ENCODE measurements at regions not wholly inside any gene's neighbourhood (a gene's known extent, or its start where the extent isn't known, plus 50 kb on each side); places are given as distances from the start of the nearest gene placed in this dataset.

GRCh38 chr3:180119567-180119966, 82.8 kb upstream of the PEX5L start:
- Mint-ChIP-seq H3K4me3 (no peak overlapping the region), H3K36me3 (no peaks in the 10 kb centered on the region), H3K9me3 (peaks cover 0 to 17% (median 2%) of the 10 kb centered on the region in 5 donors), H3K4me1 (no peaks in the 10 kb centered on the region), H3K27me3 (no peaks in the 10 kb centered on the region), H3K27ac (no peak overlapping the region)
- no peak for DNase-seq
- H3K36me3 ChIP-seq (ENCODE audit: insufficient read depth, low read length) = no peaks in the 10 kb centered on the region
- H3K27ac ChIP-seq (ENCODE audit: low read depth, low read length) = no peak overlapping the region
- no peaks in the 10 kb centered on the region for H3K9me3 ChIP-seq (ENCODE audit: low read length)
- CTCF ChIA-PET = no interaction called here
- POLR2A ChIA-PET = no interaction called here
- no peaks in the 10 kb centered on the region for H3K4me1 ChIP-seq (ENCODE audit: insufficient read depth, low read length)
- no peak overlapping the region for H3K4me3 ChIP-seq (ENCODE audit: low read length)
- H3K27me3 ChIP-seq (ENCODE audit: insufficient read depth, low read length, poor library complexity, severe bottlenecking) = no peaks in the 10 kb centered on the region

GRCh38 chr3:180123928-180124327, 87.2 kb upstream of the PEX5L start:
- no peaks in the 10 kb centered on the region for H3K27me3 Mint-ChIP-seq
- peaks cover 2 to 24% (median 5%) of the 10 kb centered on the region in 5 donors for H3K9me3 Mint-ChIP-seq
- no peak for DNase-seq
- Histone ChIP-seq H3K36me3 (ENCODE audit: insufficient read depth, low read length) (no peaks in the 10 kb centered on the region), H3K27ac (ENCODE audit: low read depth, low read length) (no peak overlapping the region), H3K4me3 (ENCODE audit: low read length) (no peak overlapping the region), H3K9me3 (ENCODE audit: low read length) (no peaks in the 10 kb centered on the region), H3K27me3 (ENCODE audit: insufficient read depth, low read length, poor library complexity, severe bottlenecking) (no peaks in the 10 kb centered on the region), H3K4me1 (ENCODE audit: insufficient read depth, low read length) (no peaks in the 10 kb centered on the region)
- no peak overlapping the region for H3K27ac Mint-ChIP-seq
- CTCF ChIA-PET = no interaction called here
- no peaks in the 10 kb centered on the region for H3K36me3 Mint-ChIP-seq
- no peak overlapping the region for H3K4me3 Mint-ChIP-seq
- H3K4me1 Mint-ChIP-seq = no peaks in the 10 kb centered on the region
- POLR2A ChIA-PET = no interaction called here

GRCh38 chr3:180131169-180131568, 94.4 kb upstream of the PEX5L start:
- H3K36me3 Mint-ChIP-seq = no peaks in the 10 kb centered on the region
- Histone ChIP-seq H3K9me3 (ENCODE audit: low read length) (no peaks in the 10 kb centered on the region), H3K27ac (ENCODE audit: low read depth, low read length) (no peak overlapping the region), H3K4me1 (ENCODE audit: insufficient read depth, low read length) (no peaks in the 10 kb centered on the region), H3K4me3 (ENCODE audit: low read length) (no peak overlapping the region), H3K27me3 (ENCODE audit: insufficient read depth, low read length, poor library complexity, severe bottlenecking) (no peaks in the 10 kb centered on the region), H3K36me3 (ENCODE audit: insufficient read depth, low read length) (no peaks in the 10 kb centered on the region)
- peaks cover 0 to 5% (median 2%) of the 10 kb centered on the region in 5 donors for H3K9me3 Mint-ChIP-seq
- no peak overlapping the region for H3K4me3 Mint-ChIP-seq
- H3K4me1 Mint-ChIP-seq = no peaks in the 10 kb centered on the region
- H3K27me3 Mint-ChIP-seq = no peaks in the 10 kb centered on the region
- no peak for DNase-seq
- POLR2A ChIA-PET = no interaction called here
- peak overlapping the region in 1 of 8 donors; percentile 44 for H3K27ac Mint-ChIP-seq
- CTCF ChIA-PET = no interaction called here

GRCh38 chr3:180135101-180135500, 98.4 kb upstream of the PEX5L start:
- Histone ChIP-seq H3K9me3 (ENCODE audit: low read length) (no peaks in the 10 kb centered on the region), H3K27ac (ENCODE audit: low read depth, low read length) (no peak overlapping the region), H3K27me3 (ENCODE audit: insufficient read depth, low read length, poor library complexity, severe bottlenecking) (no peaks in the 10 kb centered on the region), H3K4me1 (ENCODE audit: insufficient read depth, low read length) (no peaks in the 10 kb centered on the region), H3K4me3 (ENCODE audit: low read length) (no peak overlapping the region), H3K36me3 (ENCODE audit: insufficient read depth, low read length) (no peaks in the 10 kb centered on the region)
- CTCF ChIA-PET = no interaction called here
- H3K9me3 Mint-ChIP-seq = peaks cover 0 to 4% (median 0%) of the 10 kb centered on the region in 5 donors
- no peak for DNase-seq
- H3K27me3 Mint-ChIP-seq = peaks cover 0 to 3% of the 10 kb centered on the region in 2 donors
- no peaks in the 10 kb centered on the region for H3K36me3 Mint-ChIP-seq
- no peak overlapping the region for H3K27ac Mint-ChIP-seq
- H3K4me1 Mint-ChIP-seq = no peaks in the 10 kb centered on the region
- POLR2A ChIA-PET = no interaction called here
- H3K4me3 Mint-ChIP-seq = no peak overlapping the region

- peaks cover 0 to 4% (median 0%) of the 10 kb centered on the region in 5 donors for H3K9me3 Mint-ChIP-seq
These were observed 102.1 kb upstream of the PEX5L start for GRCh38 chr3:180138871-180139270.

GRCh38 chr3:180142041-180142440, 105.3 kb upstream of the PEX5L start:
- no peaks in the 10 kb centered on the region for H3K4me1 ChIP-seq (ENCODE audit: insufficient read depth, low read length)
- CTCF ChIA-PET = no interaction called here

More at GRCh38 chr3:180138871-180139270, 102.1 kb upstream of the PEX5L start:
- H3K27ac ChIP-seq (ENCODE audit: low read depth, low read length) = no peak overlapping the region
- Mint-ChIP-seq H3K27ac (no peak overlapping the region), H3K27me3 (peaks cover 0 to 3% of the 10 kb centered on the region in 2 donors), H3K36me3 (no peaks in the 10 kb centered on the region), H3K4me3 (no peak overlapping the region), H3K4me1 (no peaks in the 10 kb centered on the region)
- no peaks in the 10 kb centered on the region for H3K4me1 ChIP-seq (ENCODE audit: insufficient read depth, low read length)
- POLR2A ChIA-PET = no interaction called here
- DNase-seq = no peak
- CTCF ChIA-PET = no interaction called here
- no peaks in the 10 kb centered on the region for H3K27me3 ChIP-seq (ENCODE audit: insufficient read depth, low read length, poor library complexity, severe bottlenecking)
- H3K9me3 ChIP-seq (ENCODE audit: low read length) = no peaks in the 10 kb centered on the region
- no peak overlapping the region for H3K4me3 ChIP-seq (ENCODE audit: low read length)
- H3K36me3 ChIP-seq (ENCODE audit: insufficient read depth, low read length) = no peaks in the 10 kb centered on the region

GRCh38 chr3:180142472-180142871, 105.7 kb upstream of the PEX5L start:
- POLR2A ChIA-PET = no interaction called here
- Mint-ChIP-seq H3K27ac (no peak overlapping the region), H3K9me3 (peaks cover 0 to 4% (median 0%) of the 10 kb centered on the region in 5 donors), H3K36me3 (no peaks in the 10 kb centered on the region), H3K4me3 (no peak overlapping the region), H3K27me3 (no peaks in the 10 kb centered on the region), H3K4me1 (no peaks in the 10 kb centered on the region)
- H3K4me3 ChIP-seq (ENCODE audit: low read length) = no peak overlapping the region
- no peaks in the 10 kb centered on the region for H3K9me3 ChIP-seq (ENCODE audit: low read length)
- no peak overlapping the region for H3K27ac ChIP-seq (ENCODE audit: low read depth, low read length)
- CTCF ChIA-PET = no interaction called here
- H3K4me1 ChIP-seq (ENCODE audit: insufficient read depth, low read length) = no peaks in the 10 kb centered on the region
- H3K36me3 ChIP-seq (ENCODE audit: insufficient read depth, low read length) = no peaks in the 10 kb centered on the region
- no peaks in the 10 kb centered on the region for H3K27me3 ChIP-seq (ENCODE audit: insufficient read depth, low read length, poor library complexity, severe bottlenecking)
- no peak for DNase-seq

More at GRCh38 chr3:180142041-180142440, 105.3 kb upstream of the PEX5L start:
- Mint-ChIP-seq H3K27me3 (no peaks in the 10 kb centered on the region), H3K4me3 (no peak overlapping the region), H3K36me3 (no peaks in the 10 kb centered on the region), H3K9me3 (peaks cover 0 to 4% (median 0%) of the 10 kb centered on the region in 5 donors), H3K4me1 (no peaks in the 10 kb centered on the region), H3K27ac (no peak overlapping the region)
- Histone ChIP-seq H3K9me3 (ENCODE audit: low read length) (no peaks in the 10 kb centered on the region), H3K27me3 (ENCODE audit: insufficient read depth, low read length, poor library complexity, severe bottlenecking) (no peaks in the 10 kb centered on the region), H3K36me3 (ENCODE audit: insufficient read depth, low read length) (no peaks in the 10 kb centered on the region), H3K4me3 (ENCODE audit: low read length) (no peak overlapping the region), H3K27ac (ENCODE audit: low read depth, low read length) (no peak overlapping the region)
- POLR2A ChIA-PET = no interaction called here
- DNase-seq = no peak

GRCh38 chr3:180161770-180162169, 125.0 kb upstream of the PEX5L start:
- H3K4me1 ChIP-seq (ENCODE audit: insufficient read depth, low read length) = no peaks in the 10 kb centered on the region
- H3K9me3 ChIP-seq (ENCODE audit: low read length) = no peaks in the 10 kb centered on the region
- CTCF ChIA-PET = no interaction called here

GRCh38 chr3:180175572-180175971, 138.8 kb upstream of the PEX5L start:
- Mint-ChIP-seq H3K4me3 (no peak overlapping the region), H3K36me3 (no peaks in the 10 kb centered on the region), H3K27ac (no peak overlapping the region), H3K27me3 (no peaks in the 10 kb centered on the region), H3K9me3 (peaks cover 0 to 2% (median 0%) of the 10 kb centered on the region in 5 donors), H3K4me1 (no peaks in the 10 kb centered on the region)
- H3K27me3 ChIP-seq (ENCODE audit: insufficient read depth, low read length, poor library complexity, severe bottlenecking) = no peaks in the 10 kb centered on the region
- H3K36me3 ChIP-seq (ENCODE audit: insufficient read depth, low read length) = no peaks in the 10 kb centered on the region
- H3K9me3 ChIP-seq (ENCODE audit: low read length) = no peaks in the 10 kb centered on the region
- H3K4me1 ChIP-seq (ENCODE audit: insufficient read depth, low read length) = no peaks in the 10 kb centered on the region
- no peak for DNase-seq
- no peak overlapping the region for H3K27ac ChIP-seq (ENCODE audit: low read depth, low read length)
- ChIA-PET POLR2A (no interaction called here), CTCF (no interaction called here)
- no peak overlapping the region for H3K4me3 ChIP-seq (ENCODE audit: low read length)

More at GRCh38 chr3:180161770-180162169, 125.0 kb upstream of the PEX5L start:
- Mint-ChIP-seq H3K4me3 (no peak overlapping the region), H3K27me3 (no peaks in the 10 kb centered on the region), H3K4me1 (no peaks in the 10 kb centered on the region), H3K9me3 (peaks cover 1 to 21% (median 6%) of the 10 kb centered on the region in 5 donors), H3K36me3 (no peaks in the 10 kb centered on the region), H3K27ac (no peak overlapping the region)
- H3K27ac ChIP-seq (ENCODE audit: low read depth, low read length) = no peak overlapping the region
- no peaks in the 10 kb centered on the region for H3K27me3 ChIP-seq (ENCODE audit: insufficient read depth, low read length, poor library complexity, severe bottlenecking)
- POLR2A ChIA-PET = no interaction called here
- H3K36me3 ChIP-seq (ENCODE audit: insufficient read depth, low read length) = no peaks in the 10 kb centered on the region
- no peak for DNase-seq
- no peak overlapping the region for H3K4me3 ChIP-seq (ENCODE audit: low read length)
